HCT116 (cell line): ENCODE measurements at regions not wholly inside any gene's neighbourhood (a gene's known extent, or its start where the extent isn't known, plus 50 kb on each side); places are given as distances from the start of the nearest gene placed in this dataset.

Experiments used
- ATAC-seq: fragments of 200-7000 bp; cut with Tn5 transposase; 2 replicates; pipeline ENCODE4 v1.9.1; 2020; ENCODE audit warnings: mild to moderate bottlenecking, moderate library complexity
- BruUV-seq: library from RNA; stranded (reverse); fragments of 400-500 nt; replicated peaks from 2 replicates; lab custom pipeline; 2021; lab: Mats Ljungman, UMichigan
- CTCF ChIA-PET: fragments of 300-600 bp; sonication (Branson Sonifier 250); formaldehyde crosslinking; loops from one replicate; lab custom pipeline; 2021; ENCODE audit warnings: antibody characterized with exemption; lab: Charles Lee
- POLR2A ChIA-PET: fragments of 300-600, 350-600 bp; sonication (Branson Sonifier 250); formaldehyde crosslinking; loops from one replicate; lab custom pipeline; 2021; ENCODE audit warnings: antibody characterized with exemption; lab: Charles Lee
- RAD21 ChIA-PET, 2 experiments: fragments of 300-600 bp; sonication (Branson Sonifier 250); formaldehyde crosslinking; loops; one replicate each; lab custom pipeline; 2023; ENCODE audit warnings: low total read pairs in 2 of 2; ENCODE audit not compliant: uncharacterized antibody in 2 of 2, unreplicated experiment in 2 of 2, low non-redundant PET in 1 of 2; lab: Charles Lee
- DNase-seq: peaks from one replicate; pipeline ENCODE4 v3.0.0-alpha.2; 2010; ENCODE audit warnings: low read depth, low spot score
- H2AFZ ChIP-seq: fragments of 200-600 bp; shearing (Covaris generic), sonication (generic); 2 replicates; pipeline ENCODE4 v1.6.1; 2017; ENCODE audit warnings: low read depth, mixed run types, mixed read lengths, antibody characterized with exemption, low read length; ENCODE audit not compliant: poor library complexity, severe bottlenecking
- H3K27ac ChIP-seq: 2 replicates; pipeline ENCODE4 v1.5.1; 2012; ENCODE audit warnings: low read depth, low read length
- H3K27me3 ChIP-seq: fragments of 200-600 bp; sonication (generic); 2 replicates; pipeline ENCODE4 v1.6.1; 2016; ENCODE audit warnings: mixed run types, low read length, mixed read lengths; ENCODE audit not compliant: insufficient read depth
- H3K36me3 ChIP-seq, 2 experiments: fragments of 200-500 bp in 1 of 2; fragments of 200-600 bp in 1 of 2; sonication (Bioruptor generic) in 1 of 2; sonication (generic) in 1 of 2; 2 replicates each; pipeline versions ENCODE4 v1.5.1 to v1.6.1; 2014 to 2016; ENCODE audit warnings: low read length in 2 of 2, inconsistent platforms in 1 of 2, mixed read lengths in 1 of 2, mixed run types in 1 of 2; ENCODE audit not compliant: insufficient read depth in 2 of 2, control insufficient read depth in 1 of 2
- H3K4me1 ChIP-seq, 2 experiments: fragments of 200-600 bp in 1 of 2; sonication (generic) in 1 of 2; 2 replicates each; pipeline versions ENCODE4 v1.5.1 to v1.6.1; 2012 to 2017; ENCODE audit warnings: low read length in 2 of 2, inconsistent platforms in 1 of 2, mild to moderate bottlenecking in 1 of 2, mixed read lengths in 1 of 2, mixed run types in 1 of 2, moderate library complexity in 1 of 2; ENCODE audit not compliant: insufficient read depth in 2 of 2, control insufficient read depth in 1 of 2
- H3K4me2 ChIP-seq: fragments of 200-600 bp; sonication (generic); 2 replicates; pipeline ENCODE4 v1.6.1; 2017; ENCODE audit warnings: mixed run types, low read length, mixed read lengths
- H3K4me3 ChIP-seq, 2 experiments: fragments of 200-600 bp in 1 of 2; sonication (generic) in 1 of 2; replicated peaks in 1 of 2; 2 replicates each; pipeline ENCODE4 v1.5.1; 2011 to 2016; ENCODE audit warnings: low read length in 2 of 2, control low read depth in 1 of 2, low read depth in 1 of 2, mild to moderate bottlenecking in 1 of 2, mixed read lengths in 1 of 2, mixed run types in 1 of 2
- H3K79me2 ChIP-seq: fragments of 200-600 bp; sonication (generic); 2 replicates; pipeline ENCODE4 v1.6.1; 2017; ENCODE audit warnings: mild to moderate bottlenecking, mixed run types, low read length, moderate library complexity, mixed read lengths; ENCODE audit not compliant: insufficient read depth
- H3K9ac ChIP-seq: fragments of 200-600 bp; sonication (generic); 2 replicates; pipeline ENCODE4 v1.6.1; 2016; ENCODE audit warnings: low read length, mixed read lengths
- H3K9me2 ChIP-seq: fragments of 200-600 bp; sonication (generic), shearing (Covaris generic); 2 replicates; pipeline ENCODE4 v1.6.1; 2017; ENCODE audit warnings: mixed run types, mild to moderate bottlenecking, moderate library complexity; ENCODE audit not compliant: insufficient read depth
- H3K9me3 ChIP-seq, 2 experiments: fragments of 200-500 bp in 1 of 2; fragments of 200-600 bp in 1 of 2; sonication (Bioruptor generic) in 1 of 2; sonication (generic) in 1 of 2; 2 replicates each; pipeline ENCODE4 v1.6.1; 2014 to 2017; ENCODE audit warnings: low read length in 2 of 2, mixed read lengths in 2 of 2, inconsistent platforms in 1 of 2, low read depth in 1 of 2, mild to moderate bottlenecking in 1 of 2, mixed run types in 1 of 2, moderate library complexity in 1 of 2; ENCODE audit not compliant: control insufficient read depth in 1 of 2, insufficient read depth in 1 of 2
- H4K20me1 ChIP-seq: fragments of 200-600 bp; sonication (generic), shearing (Covaris generic); 2 replicates; pipeline ENCODE4 v1.6.1; 2017; ENCODE audit warnings: mixed run types, mild to moderate bottlenecking, moderate library complexity; ENCODE audit not compliant: insufficient read depth
- EGR1 ChIP-seq: IDR thresholded peaks from 2 replicates; pipeline ENCODE4 v1.6.1; 2012; ENCODE audit warnings: low read depth
- ELF1 ChIP-seq: IDR thresholded peaks from 2 replicates; pipeline ENCODE4 v1.6.1; 2012; ENCODE audit warnings: low read depth, borderline replicate concordance
- EZH2 ChIP-seq: fragments of 200-600 bp; sonication (generic); IDR thresholded peaks from 2 replicates; pipeline ENCODE4 v1.6.1; 2017; ENCODE audit warnings: antibody characterized with exemption, mixed run types
- EZH2phosphoT487 ChIP-seq: fragments of 200-600 bp; IDR thresholded peaks from 2 replicates; pipeline ENCODE4 v1.6.1; 2018; ENCODE audit warnings: antibody characterized with exemption, borderline replicate concordance
- FOSL1 ChIP-seq: IDR thresholded peaks from 2 replicates; pipeline ENCODE4 v1.6.1; 2012; ENCODE audit warnings: low read depth
- JUND ChIP-seq: IDR thresholded peaks from 2 replicates; pipeline ENCODE4 v1.6.1; 2012
- MAX ChIP-seq: IDR thresholded peaks from 2 replicates; pipeline ENCODE4 v1.6.1; 2012
- RAD21 ChIP-seq: IDR thresholded peaks from 2 replicates; pipeline ENCODE4 v1.6.1; 2012; ENCODE audit warnings: low read depth, mild to moderate bottlenecking
- SIN3A ChIP-seq: IDR thresholded peaks from 2 replicates; pipeline ENCODE4 v1.6.1; 2012; ENCODE audit warnings: low read depth
- SP1 ChIP-seq: IDR thresholded peaks from 2 replicates; pipeline ENCODE4 v1.6.1; 2012; ENCODE audit warnings: low read depth
- TCF7L2 ChIP-seq: IDR thresholded peaks from 2 replicates; pipeline ENCODE4 v1.7.0; 2011; ENCODE audit warnings: borderline replicate concordance, inconsistent platforms; ENCODE audit not compliant: insufficient read depth, insufficient read length; ENCODE audit errors: extremely low read depth
- ZBTB33 ChIP-seq: IDR thresholded peaks from 2 replicates; pipeline ENCODE4 v1.6.1; 2011; ENCODE audit warnings: mild to moderate bottlenecking, low read length, moderate library complexity; ENCODE audit not compliant: insufficient replicate concordance; ENCODE audit errors: extremely low read depth
- ZFX ChIP-seq: fragments of 450-650 bp; IDR thresholded peaks from 2 replicates; pipeline ENCODE4 v1.6.1; 2017
- ZNF274 ChIP-seq: fragments of 200-500 bp; sonication (Bioruptor generic); IDR thresholded peaks from 2 replicates; pipeline ENCODE4 v1.6.1; 2014; ENCODE audit warnings: mild to moderate bottlenecking, low read depth, low read length, inconsistent platforms
- intact Hi-C: fragments of 100-400 bp; cut with micrococcal nuclease; formaldehyde crosslinking; loops from 2 replicates; pipeline ENCODE4 v1.10.0; 2022

- CTCF ChIA-PET = no interaction called here
- intact Hi-C loops = no loop called here
- Histone ChIP-seq H3K27me3 (no peaks in the 10 kb centered on the region), H3K4me2 (no peak overlapping the region), H3K27ac (no peak overlapping the region), H3K36me3 (no peaks in the 10 kb centered on the region), H3K79me2 (no peaks in the 10 kb centered on the region)
- POLR2A ChIA-PET = no interaction called here
- TF ChIP-seq RAD21 = no peak
- TF ChIP-seq EGR1 = no peak
- no peak for TF ChIP-seq TCF7L2
- TF ChIP-seq EZH2 = no peak
- TF ChIP-seq ZBTB33 = no peak
- TF ChIP-seq, all 23 proteins: peak for 0
- H2AFZ ChIP-seq = no peak overlapping the region
- no TSS peak for BruUV-seq
- DNase-seq (no peak), ATAC-seq (no peak)
- no peaks in the 10 kb centered on the region for H3K9me2 ChIP-seq
- H3K9ac ChIP-seq = no peak overlapping the region
- no peak overlapping the region for H3K4me3 ChIP-seq
- no peaks in the 10 kb centered on the region for H3K4me1 ChIP-seq
- no peaks in the 10 kb centered on the region for H3K9me3 ChIP-seq
- H4K20me1 ChIP-seq = no peaks in the 10 kb centered on the region
- RAD21 ChIA-PET = no interaction called here
Measured at GRCh38 chr2:143942486-143942885, 577.4 kb downstream of the ZEB2 start.

- H4K20me1 ChIP-seq = no peaks in the 10 kb centered on the region
- no peaks in the 10 kb centered on the region for H3K9me2 ChIP-seq
- no peaks in the 10 kb centered on the region for H3K79me2 ChIP-seq
- CTCF ChIA-PET = no interaction called here
- RAD21 ChIA-PET = no interaction called here
- H3K4me3 ChIP-seq = no peak overlapping the region
- ATAC-seq (no peak), DNase-seq (no peak)
- no peaks in the 10 kb centered on the region for H3K36me3 ChIP-seq
- POLR2A ChIA-PET = no interaction called here
- H3K9me3 ChIP-seq = no peaks in the 10 kb centered on the region
- no peak overlapping the region for H2AFZ ChIP-seq
- H3K27ac ChIP-seq = no peak overlapping the region
- H3K9ac ChIP-seq = no peak overlapping the region
- no TSS peak for BruUV-seq
- no peaks in the 10 kb centered on the region for H3K27me3 ChIP-seq
- no peak overlapping the region for H3K4me2 ChIP-seq
- intact Hi-C loops = no loop called here
- no peaks in the 10 kb centered on the region for H3K4me1 ChIP-seq
- TF ChIP-seq RAD21 (no peak), ZFX (no peak), MAX (no peak), ZBTB33 (no peak), ELF1 (no peak), ZNF274 (no peak), SP1 (no peak), EZH2phosphoT487 (no peak), JUND (no peak), EZH2 (no peak), SIN3A (no peak), FOSL1 (no peak)
Measured at GRCh38 chr2:143940720-143941119, 579.2 kb downstream of the ZEB2 start.
